Panc1 (cell line): ENCODE measurements at regions not wholly inside any gene's neighbourhood (a gene's known extent, or its start where the extent isn't known, plus 50 kb on each side); places are given as distances from the start of the nearest gene placed in this dataset.

Source experiments
- SIN3A ChIP-seq: IDR thresholded peaks from 2 replicates; pipeline ENCODE4 v1.6.1; 2012; ENCODE audit warnings: low read depth, mild to moderate bottlenecking, low read length, moderate library complexity, borderline replicate concordance; ENCODE audit not compliant: insufficient read depth
- TF ChIP-seq, protein P1 (sequence below): fragments of 450-650 bp; IDR thresholded peaks from 2 replicates; pipeline ENCODE4 v1.5.1; 2017; ENCODE audit warnings: mild to moderate bottlenecking

DNA sequence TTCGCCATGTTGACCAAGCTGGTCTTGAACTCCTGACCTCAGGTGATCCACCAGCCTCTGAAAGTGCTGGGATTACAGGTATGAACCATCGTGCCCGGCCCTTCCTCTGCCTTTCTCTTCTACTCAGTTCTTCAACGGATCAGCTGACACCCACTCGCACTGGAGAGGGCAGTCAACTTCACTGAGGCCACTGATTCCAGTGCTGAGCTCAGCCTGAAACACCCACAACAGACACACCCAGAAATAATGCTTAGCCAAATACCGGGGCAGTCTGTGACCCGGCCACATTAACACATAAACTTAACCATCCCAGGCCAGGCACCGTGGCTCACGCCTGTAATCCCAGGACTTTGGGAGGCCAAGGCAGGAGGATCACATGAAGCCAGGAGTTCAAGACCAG lies 119.3 kb upstream of the CHST15 start:
- no peak for TF ChIP-seq SIN3A
- TF ChIP-seq, protein P1, sequence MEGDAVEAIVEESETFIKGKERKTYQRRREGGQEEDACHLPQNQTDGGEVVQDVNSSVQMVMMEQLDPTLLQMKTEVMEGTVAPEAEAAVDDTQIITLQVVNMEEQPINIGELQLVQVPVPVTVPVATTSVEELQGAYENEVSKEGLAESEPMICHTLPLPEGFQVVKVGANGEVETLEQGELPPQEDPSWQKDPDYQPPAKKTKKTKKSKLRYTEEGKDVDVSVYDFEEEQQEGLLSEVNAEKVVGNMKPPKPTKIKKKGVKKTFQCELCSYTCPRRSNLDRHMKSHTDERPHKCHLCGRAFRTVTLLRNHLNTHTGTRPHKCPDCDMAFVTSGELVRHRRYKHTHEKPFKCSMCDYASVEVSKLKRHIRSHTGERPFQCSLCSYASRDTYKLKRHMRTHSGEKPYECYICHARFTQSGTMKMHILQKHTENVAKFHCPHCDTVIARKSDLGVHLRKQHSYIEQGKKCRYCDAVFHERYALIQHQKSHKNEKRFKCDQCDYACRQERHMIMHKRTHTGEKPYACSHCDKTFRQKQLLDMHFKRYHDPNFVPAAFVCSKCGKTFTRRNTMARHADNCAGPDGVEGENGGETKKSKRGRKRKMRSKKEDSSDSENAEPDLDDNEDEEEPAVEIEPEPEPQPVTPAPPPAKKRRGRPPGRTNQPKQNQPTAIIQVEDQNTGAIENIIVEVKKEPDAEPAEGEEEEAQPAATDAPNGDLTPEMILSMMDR, result no peak
